NCI-H1694 treated with DMSO at 0.1 percent for 48 hours (cell line): ENCODE measurements at regions not wholly inside any gene's neighbourhood (a gene's known extent, or its start where the extent isn't known, plus 50 kb on each side); places are given as distances from the start of the nearest gene placed in this dataset.
"Not testable (repeated sequence)": the region's sequence is repeated elsewhere in the genome, so short reads cannot be mapped to it uniquely, and the experiment has no call there.

Experiments
- DNase-seq: peaks from one replicate; lab custom pipeline; 2025; lab: John Stamatoyannopoulos, UW

- no peak for DNase-seq
Observed at GRCh38 chr15:55126111-55126510, 70.6 kb downstream of the RSL24D1 start.

DNA sequence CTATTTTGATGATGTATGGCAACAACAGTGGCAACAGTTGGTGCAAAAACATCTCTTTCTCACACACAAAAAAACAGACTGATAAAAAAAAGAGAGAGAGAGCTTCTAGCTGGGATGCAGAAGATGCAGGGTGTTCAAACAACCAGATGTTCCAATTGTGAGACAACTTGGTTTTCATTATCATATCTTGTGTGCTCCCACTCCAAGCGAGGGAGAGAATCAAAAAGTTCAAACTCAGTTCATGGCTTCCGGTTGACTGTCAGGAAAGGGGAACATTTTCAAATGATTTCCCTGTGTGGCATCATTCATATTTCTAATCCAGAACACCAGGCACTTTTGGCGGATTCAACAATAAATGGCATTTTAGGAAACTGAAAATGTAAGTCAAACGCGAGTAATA lies 72.1 kb downstream of the RSL24D1 start:
- DNase-seq: no peak

DNA sequence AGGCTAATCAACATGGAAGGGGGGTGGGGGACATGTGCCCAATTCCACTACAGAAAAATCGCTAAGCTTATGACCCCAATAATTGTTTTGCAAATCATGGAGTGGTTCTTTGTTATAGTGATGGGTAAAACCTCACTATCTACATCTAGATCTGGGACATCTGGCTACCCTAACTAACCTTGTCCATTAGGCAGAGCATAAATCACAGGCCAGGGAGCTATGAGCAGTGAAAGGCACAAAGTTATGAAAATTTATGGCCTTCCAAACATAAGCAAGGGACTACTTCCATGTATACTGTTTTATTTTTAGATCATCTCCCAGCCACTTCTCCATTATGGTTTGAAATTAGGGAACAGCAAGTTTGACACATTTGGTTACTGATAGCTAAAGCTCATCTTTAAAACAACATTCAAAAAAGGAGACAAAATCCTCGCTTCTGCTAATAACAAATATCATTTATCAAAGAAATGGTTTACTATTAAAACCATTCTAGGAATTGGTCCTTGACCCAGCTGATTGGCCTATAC lies 78.3 kb downstream of the RSL24D1 start:
- no peak for DNase-seq

- no peak for DNase-seq
Observed at GRCh38 chr15:55116636-55117035, 80.1 kb downstream of the RSL24D1 start.

DNA sequence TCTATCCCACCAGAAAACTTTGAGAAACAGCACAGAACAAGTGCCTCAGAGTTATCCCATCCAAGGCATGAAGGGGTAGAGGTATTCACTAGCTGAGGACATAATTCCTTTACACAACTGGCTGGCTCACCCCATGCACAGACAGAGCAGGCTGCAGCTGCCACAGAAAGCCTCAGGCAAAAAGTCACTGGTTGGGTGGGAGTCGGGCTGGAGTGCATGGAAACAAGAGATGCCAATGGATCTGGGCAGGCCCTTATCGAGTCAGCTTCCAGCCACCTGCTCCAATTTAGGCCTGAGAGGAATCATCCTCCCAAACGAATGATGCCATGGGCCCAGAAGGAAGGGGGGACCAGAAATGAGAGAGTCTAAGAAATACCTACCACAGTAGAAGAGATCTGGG lies 83.0 kb downstream of the RSL24D1 start:
- no peak for DNase-seq

DNA sequence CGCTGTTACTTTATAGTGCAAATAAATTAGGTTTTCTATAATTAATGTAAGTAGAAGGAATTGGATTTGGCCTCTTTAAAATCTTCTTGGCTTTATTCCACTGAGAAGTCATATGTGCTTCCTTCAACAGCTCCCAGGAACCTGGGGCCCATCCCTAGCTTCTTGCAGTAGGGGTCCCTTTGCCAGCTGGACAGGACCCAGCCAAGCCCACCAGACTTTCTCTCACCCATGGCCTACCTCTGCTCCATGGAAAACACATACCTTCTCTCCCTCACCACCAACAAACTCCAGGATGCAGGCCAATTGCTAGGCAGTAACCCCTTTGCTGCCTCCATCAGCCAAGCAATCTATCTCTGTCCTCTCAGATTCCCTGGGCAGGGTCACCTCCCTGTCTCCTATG lies 84.0 kb downstream of the RSL24D1 start:
- DNase-seq: no peak

DNA sequence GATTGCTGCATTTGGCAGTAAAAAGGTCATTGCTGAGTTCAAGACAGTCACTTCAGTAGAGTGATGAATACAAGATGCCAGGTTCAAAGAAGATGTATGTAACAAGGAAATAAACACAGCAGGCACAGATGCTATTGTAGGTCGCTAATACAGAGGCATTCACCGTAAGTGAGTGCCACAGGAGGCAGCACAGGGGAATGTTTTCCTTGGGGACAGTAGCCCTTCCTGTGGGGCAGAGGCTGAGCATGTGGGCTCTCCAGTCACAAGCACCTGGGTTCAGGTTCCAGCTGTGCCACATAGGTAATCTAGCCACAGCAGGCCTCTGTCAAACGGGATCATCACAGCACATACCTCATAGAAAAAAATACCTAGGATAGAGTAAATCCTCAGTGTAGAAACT lies 86.3 kb downstream of the RSL24D1 start:
- no peak for DNase-seq

- peak; percentile 37 for DNase-seq
Observed at GRCh38 chr15:55108858-55109518, 87.8 kb downstream of the RSL24D1 start.

- no peak for DNase-seq
Observed at GRCh38 chr15:55108448-55108847, 88.3 kb downstream of the RSL24D1 start.

DNA sequence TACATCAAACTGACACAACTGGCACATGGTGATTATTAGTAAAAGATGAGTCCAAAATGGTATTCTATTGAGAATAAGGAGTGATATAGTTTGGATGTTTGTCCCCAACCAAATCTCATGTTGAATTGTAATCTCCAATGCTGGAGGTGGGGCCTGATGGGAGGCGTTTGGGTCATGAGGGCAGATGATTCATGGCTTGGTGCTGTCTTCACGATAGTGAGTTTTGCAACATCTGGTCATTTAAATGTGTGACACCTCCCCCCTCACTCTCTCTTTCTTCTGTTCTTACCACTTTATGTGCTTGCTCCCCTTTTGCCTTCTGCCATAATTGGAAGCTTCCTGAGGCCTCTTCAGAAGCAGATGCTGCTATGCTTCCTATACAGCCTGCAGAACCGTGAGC lies 90.6 kb downstream of the RSL24D1 start:
- DNase-seq: no peak

- no peak for DNase-seq
Observed at GRCh38 chr15:55094136-55094535, 102.6 kb downstream of the RSL24D1 start.

DNA sequence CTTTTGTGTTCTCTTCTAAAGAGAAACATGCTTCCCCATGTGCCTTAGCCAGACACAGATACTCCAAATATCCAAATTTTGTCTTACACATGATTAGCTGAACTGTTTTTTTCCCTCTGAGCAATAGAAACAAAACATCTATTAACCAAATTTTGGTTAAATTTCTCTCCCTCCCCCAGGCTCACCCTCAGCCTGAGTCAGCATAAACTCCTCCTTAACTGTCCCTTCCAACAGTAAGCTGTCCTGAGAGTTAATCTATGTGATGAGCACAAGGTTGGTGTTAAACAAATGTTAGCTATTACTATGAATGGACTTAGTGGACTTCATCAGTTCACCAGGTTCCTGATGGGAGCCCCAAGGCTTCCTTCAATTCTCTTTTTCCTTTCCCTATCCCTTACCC lies 108.5 kb downstream of the RSL24D1 start:
- DNase-seq: no peak

- DNase-seq: no peak
Observed at GRCh38 chr15:55084673-55085072, 112.1 kb downstream of the RSL24D1 start.

DNA sequence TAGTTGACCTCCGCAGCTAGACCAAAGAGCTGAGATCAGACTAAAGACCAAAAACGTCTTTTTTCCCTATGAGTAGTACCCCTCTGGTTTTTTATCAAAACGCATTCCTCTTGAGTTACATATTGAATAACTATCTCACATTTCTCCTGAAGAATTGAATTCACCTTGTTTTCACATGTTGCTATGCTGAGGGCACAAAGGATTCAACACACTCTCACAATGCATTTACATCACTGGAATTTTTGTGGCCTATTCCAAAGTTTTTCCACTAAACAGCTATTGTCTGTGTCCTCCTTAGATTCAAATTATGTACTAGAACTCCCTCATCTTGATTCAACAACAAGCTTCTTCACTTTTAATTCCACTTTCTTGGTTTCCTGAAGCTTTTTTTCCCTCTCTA lies 112.5 kb downstream of the RSL24D1 start:
- DNase-seq: no peak

- DNase-seq: not testable (repeated sequence)
Observed at GRCh38 chr15:55077052-55077451, 119.7 kb downstream of the RSL24D1 start.

DNA sequence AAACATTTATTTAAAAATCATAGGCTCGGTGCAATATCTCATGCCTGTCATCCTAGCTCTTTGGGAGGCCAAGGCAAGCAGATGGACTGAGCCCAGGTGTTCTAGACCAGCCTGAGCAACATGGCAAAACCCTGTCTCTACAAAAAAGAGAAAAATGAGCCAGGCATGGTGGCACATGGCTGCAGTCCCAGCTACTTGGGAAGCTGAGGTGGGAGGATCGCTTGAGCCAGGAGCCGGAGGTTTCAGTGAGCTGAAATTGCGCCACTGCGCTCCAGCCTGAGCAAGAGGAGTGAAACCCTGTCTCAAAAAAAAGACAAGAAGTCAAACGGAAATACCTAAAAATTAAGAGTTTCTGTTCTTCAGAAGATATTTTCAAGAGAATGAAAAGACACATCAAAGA lies 122.3 kb downstream of the RSL24D1 start:
- no peak for DNase-seq

- DNase-seq: not testable (repeated sequence)
Observed at GRCh38 chr15:55063970-55064369, 132.8 kb downstream of the RSL24D1 start.

DNA sequence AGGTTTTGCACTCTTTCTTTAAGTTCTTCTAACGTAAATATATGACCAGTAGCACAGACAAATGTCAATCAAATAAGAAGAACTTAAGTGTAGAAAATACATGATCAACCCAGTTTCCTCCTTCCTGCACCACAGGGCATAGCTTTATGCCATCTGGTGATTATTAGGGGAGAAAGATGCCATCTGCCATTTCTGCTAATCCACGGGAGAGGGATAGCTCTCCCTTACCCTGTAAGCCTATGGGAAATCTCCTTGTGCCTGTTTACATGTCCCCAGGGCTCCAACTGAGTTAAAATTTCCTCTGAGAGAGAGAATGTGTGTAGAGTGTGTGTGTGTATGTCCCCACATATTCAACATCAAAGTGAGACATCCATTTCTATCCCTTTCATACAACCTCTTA lies 135.9 kb downstream of the RSL24D1 start:
- DNase-seq: peak; percentile 87

- DNase-seq: no peak
Observed at GRCh38 chr15:55056500-55056899, 140.2 kb downstream of the RSL24D1 start.

GRCh38 chr15:55044162-55044561 lies 152.6 kb downstream of the RSL24D1 start:
- DNase-seq: no peak

DNA sequence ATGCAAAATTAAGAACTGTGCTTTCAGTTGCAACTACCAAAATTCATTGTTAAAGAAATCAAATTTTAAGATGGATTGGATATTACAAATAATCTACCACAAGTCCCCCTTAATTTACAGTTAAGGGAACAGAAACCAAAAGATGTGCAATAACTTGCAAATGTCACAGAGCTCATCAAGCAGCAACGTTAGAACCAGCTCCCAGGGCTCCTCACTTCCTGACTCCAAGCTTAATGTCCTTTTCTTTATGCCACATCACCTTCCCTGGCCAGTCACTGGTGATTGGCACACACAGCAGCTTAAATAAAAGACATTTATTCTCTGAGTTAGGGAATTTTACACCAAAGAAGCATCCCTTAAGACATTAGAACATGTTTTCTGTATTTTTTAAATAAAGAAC lies 159.7 kb downstream of the RSL24D1 start:
- DNase-seq: no peak

DNA sequence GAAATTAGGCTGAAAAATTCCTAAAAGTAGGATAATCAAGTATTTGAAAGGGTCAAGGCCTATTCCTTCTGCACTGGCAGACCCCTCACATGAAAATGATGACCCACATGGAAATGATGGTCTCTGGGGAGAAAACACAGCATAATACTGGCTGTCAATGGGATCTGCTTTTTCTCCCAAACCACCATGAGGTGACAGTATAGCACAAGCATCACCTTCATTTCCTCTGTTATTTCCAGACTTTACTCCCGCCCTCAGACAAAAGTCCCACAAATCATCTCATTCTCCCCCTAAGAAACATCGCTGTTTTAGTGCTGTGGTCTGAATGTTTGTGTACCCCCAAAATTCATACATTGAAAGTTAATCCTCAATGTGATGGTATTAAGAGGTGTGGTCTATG lies 161.0 kb downstream of the RSL24D1 start:
- no peak for DNase-seq

- DNase-seq: no peak
Observed at GRCh38 chr15:55033574-55033973, 163.2 kb downstream of the RSL24D1 start.

DNA sequence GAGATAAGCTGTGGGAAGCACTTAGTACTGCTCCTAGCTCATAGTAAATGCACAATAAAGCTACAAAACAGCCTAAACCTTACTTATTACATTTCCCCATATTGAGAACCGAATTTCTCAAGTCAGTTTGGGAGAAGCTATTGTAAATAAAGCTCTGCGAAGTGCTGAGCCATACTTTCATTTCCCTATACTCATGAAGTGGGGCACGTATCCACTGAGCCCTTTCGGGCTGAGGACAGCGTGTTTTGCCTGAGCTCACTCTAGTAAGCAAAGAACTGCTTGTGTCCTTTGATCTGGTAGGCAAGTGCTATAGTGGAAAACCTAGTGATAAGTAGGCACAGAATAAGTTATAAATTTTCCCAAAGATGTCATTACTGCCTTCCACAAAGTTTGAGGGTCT lies 165.0 kb downstream of the RSL24D1 start:
- no peak for DNase-seq
